GM12878 (cell line): ENCODE measurements at regions not wholly inside any gene's neighbourhood (a gene's known extent, or its start where the extent isn't known, plus 50 kb on each side); places are given as distances from the start of the nearest gene placed in this dataset.

ENCODE experiments used
- CTCF ChIP-seq, 3 experiments: IDR thresholded peaks in 2 of 3; conservative IDR thresholded peaks in 1 of 3; 2 replicates each; pipeline ENCODE4 v1.5.1; 2011; ENCODE audit warnings: low read depth in 3 of 3, low read length in 3 of 3, mild to moderate bottlenecking in 3 of 3, control low read depth in 2 of 3, moderate library complexity in 2 of 3, inconsistent platforms in 1 of 3, mixed read lengths in 1 of 3; ENCODE audit not compliant: control insufficient read depth in 2 of 3, insufficient read depth in 1 of 3; ENCODE audit errors: extremely low read depth in 1 of 3
- GABPA ChIP-seq: IDR thresholded peaks from 2 replicates; pipeline ENCODE4 v1.6.1; 2014; ENCODE audit warnings: antibody characterized with exemption, low read depth, mild to moderate bottlenecking, inconsistent platforms
- MEF2A ChIP-seq: IDR thresholded peaks from 2 replicates; pipeline ENCODE4 v1.6.1; 2011; ENCODE audit warnings: low read depth, mild to moderate bottlenecking, low read length, moderate library complexity; ENCODE audit not compliant: insufficient read depth
- PBX3 ChIP-seq: IDR thresholded peaks from 2 replicates; pipeline ENCODE4 v1.6.1; 2011; ENCODE audit warnings: mild to moderate bottlenecking, low read depth, low read length, moderate library complexity; ENCODE audit not compliant: insufficient replicate concordance
- POLR2A ChIP-seq: IDR thresholded peaks from 2 replicates; pipeline ENCODE4 v1.6.1; 2011; ENCODE audit warnings: low read depth, mild to moderate bottlenecking, low read length
- POLR2AphosphoS5 ChIP-seq: IDR thresholded peaks from 2 replicates; pipeline ENCODE4 v1.6.1; 2011; ENCODE audit warnings: mild to moderate bottlenecking, low read length, inconsistent platforms
- RELA ChIP-seq: fragments of 450-650 bp; IDR thresholded peaks from 2 replicates; pipeline ENCODE4 v1.8.0; 2014; ENCODE audit warnings: borderline replicate concordance; ENCODE audit not compliant: partially characterized antibody
- ZNF207 ChIP-seq: fragments of 450-650 bp; IDR thresholded peaks from 2 replicates; pipeline ENCODE4 v1.6.1; 2014; ENCODE audit warnings: antibody characterized with exemption, mild to moderate bottlenecking, borderline replicate concordance
- ZNF274 ChIP-seq: IDR thresholded peaks from one replicate; pipeline ENCODE4 v1.8.0; 2011; ENCODE audit not compliant: insufficient read length, insufficient read depth

- TF ChIP-seq PBX3 (no peak), CTCF (IDR thresholded peaks at IDR 0.05 in 2 of 3, conservative IDR thresholded peaks at IDR 0.05 in 1 of 3; ENCODE audit: control insufficient read depth in 2 of 3, extremely low read depth in 1 of 3, insufficient read depth in 1 of 3, low read depth in 3 of 3, low read length in 3 of 3) (no peak), GABPA (no peak), POLR2A (no peak), RELA (no peak), MEF2A (no peak), POLR2AphosphoS5 (no peak), ZNF274 (no peak), ZNF207 (no peak)
These were observed 306.9 kb downstream of the QKI start for GRCh38 chr6:163721435-163721834.
